Mammary epithelial cell (primary cell): ENCODE measurements at regions not wholly inside any gene's neighbourhood (a gene's known extent, or its start where the extent isn't known, plus 50 kb on each side); places are given as distances from the start of the nearest gene placed in this dataset.

Source experiments
- CTCF ChIP-seq, 2 donors: IDR thresholded peaks in 1 of 2; conservative IDR thresholded peaks in 1 of 2; 2 replicates each; pipeline ENCODE4 v1.5.1; 2011 to 2012; ENCODE audit warnings: inconsistent platforms in 2 of 2, low read length in 2 of 2, mild to moderate bottlenecking in 2 of 2, control low read depth in 1 of 2, low read depth in 1 of 2; ENCODE audit not compliant: insufficient read depth in 1 of 2; ENCODE audit errors: extremely low read depth in 1 of 2
- EZH2 ChIP-seq: IDR thresholded peaks from 2 replicates; pipeline ENCODE4 v1.6.1; 2012; ENCODE audit warnings: low read length, inconsistent platforms, borderline replicate concordance

DNA sequence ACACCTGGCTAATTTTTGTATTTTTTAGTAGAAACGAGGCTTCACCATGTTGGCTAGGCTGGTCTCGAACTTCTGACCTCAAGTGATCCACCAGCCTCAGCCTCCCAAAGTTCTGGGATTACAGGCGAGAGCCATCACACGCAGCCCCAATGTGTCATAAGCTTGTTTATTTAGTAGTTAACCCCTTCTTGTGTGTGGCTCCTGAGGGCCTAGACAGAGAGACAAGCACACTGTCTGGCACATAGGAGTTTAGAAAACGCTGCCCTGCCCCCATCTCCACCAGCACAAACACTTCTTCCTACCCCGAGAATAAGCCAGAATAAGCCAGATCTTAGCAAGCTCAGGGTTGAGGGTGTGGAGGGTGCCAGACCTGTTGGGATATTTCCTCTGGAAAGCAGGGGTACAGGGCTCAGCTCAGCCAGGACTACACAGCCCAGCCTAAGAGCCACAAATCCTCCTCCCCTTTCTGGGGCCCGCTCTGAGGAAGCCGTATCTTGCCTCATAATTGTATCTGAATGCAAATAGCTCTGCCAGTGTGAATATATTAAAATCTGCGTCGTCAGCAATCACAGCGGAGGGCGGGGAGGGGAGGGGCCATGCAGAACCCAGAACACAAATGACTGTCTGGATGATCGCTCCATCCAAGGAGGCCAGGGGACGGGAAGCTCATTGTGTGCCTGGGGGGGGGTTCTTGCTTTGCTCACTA, 247.3 kb downstream of the MN1 start:
- TF ChIP-seq CTCF (conservative IDR thresholded peaks at IDR 0.05 in 1 of 2, IDR thresholded peaks at IDR 0.05 in 1 of 2; ENCODE audit: extremely low read depth in 1 of 2, insufficient read depth in 1 of 2, low read depth in 1 of 2, low read length in 2 of 2) (no peak), EZH2 (no peak)
